NB4 (cell line): ENCODE measurements at regions not wholly inside any gene's neighbourhood (a gene's known extent, or its start where the extent isn't known, plus 50 kb on each side); places are given as distances from the start of the nearest gene placed in this dataset.

Experiments used
- CTCF ChIP-seq: IDR thresholded peaks from one replicate; pipeline ENCODE4 v1.5.1; 2012; ENCODE audit warnings: low read depth, low read length
- MAX ChIP-seq: IDR thresholded peaks from 2 replicates; pipeline ENCODE4 v1.6.1; 2011; ENCODE audit warnings: low read depth, low read length
- MYC ChIP-seq: IDR thresholded peaks from 2 replicates; pipeline ENCODE4 v1.6.1; 2011; ENCODE audit warnings: low read depth, low read length
- POLR2A ChIP-seq: IDR thresholded peaks from 2 replicates; pipeline ENCODE4 v1.6.1; 2011; ENCODE audit warnings: mild to moderate bottlenecking; ENCODE audit not compliant: insufficient read length; ENCODE audit errors: extremely low read depth

GRCh38 chrX:149161435-149162088 lies 343.5 kb downstream of the IDS start:
- no peak for TF ChIP-seq CTCF
- TF ChIP-seq POLR2A, result no peak
- TF ChIP-seq MYC, result no peak
- no peak for TF ChIP-seq MAX
